DND-41 (cell line): ENCODE measurements at regions not wholly inside any gene's neighbourhood (a gene's known extent, or its start where the extent isn't known, plus 50 kb on each side); places are given as distances from the start of the nearest gene placed in this dataset.

Experiments
- ATAC-seq: fragments of 200-7000 bp; cut with Tn5 transposase; 3 replicates; pipeline ENCODE4 v1.9.1; 2021; ENCODE audit warnings: low read depth; ENCODE audit not compliant: insufficient read depth
- DNase-seq: peaks from one replicate; pipeline ENCODE4 v3.0.0-alpha.2; 2020
- H2AFZ ChIP-seq: 2 replicates; pipeline ENCODE4 v1.6.0; 2012; ENCODE audit warnings: low read depth, low read length
- H3K27ac ChIP-seq: 2 replicates; pipeline ENCODE4 v1.5.1; 2012; ENCODE audit warnings: low read length, inconsistent platforms
- H3K27me3 ChIP-seq: fragments of 200-600 bp; sonication (generic); 2 replicates; pipeline ENCODE4 v1.6.0; 2012; ENCODE audit warnings: low read length, mild to moderate bottlenecking, inconsistent platforms; ENCODE audit not compliant: insufficient read depth, poor library complexity
- H3K36me3 ChIP-seq: 2 replicates; pipeline ENCODE4 v1.5.1; 2012; ENCODE audit warnings: low read length, inconsistent platforms; ENCODE audit not compliant: insufficient read depth
- H3K4me1 ChIP-seq: 2 replicates; pipeline ENCODE4 v1.5.1; 2012; ENCODE audit warnings: mild to moderate bottlenecking, low read length; ENCODE audit not compliant: insufficient read depth
- H3K4me2 ChIP-seq: 2 replicates; pipeline ENCODE4 v1.6.0; 2012; ENCODE audit warnings: mild to moderate bottlenecking, moderate library complexity, low read length, inconsistent platforms; ENCODE audit not compliant: insufficient read depth
- H3K4me3 ChIP-seq, 2 experiments: fragments of 200-600 bp in 1 of 2; shearing (Covaris generic) in 1 of 2; 2 replicates each; pipeline ENCODE4 v1.5.1; 2012 to 2016; ENCODE audit warnings: inconsistent platforms in 2 of 2, low read length in 2 of 2, mild to moderate bottlenecking in 2 of 2, low read depth in 1 of 2, moderate library complexity in 1 of 2
- H3K79me2 ChIP-seq: 2 replicates; pipeline ENCODE4 v1.6.0; 2012; ENCODE audit warnings: low read length, inconsistent platforms; ENCODE audit not compliant: insufficient read depth
- H3K9ac ChIP-seq: 2 replicates; pipeline ENCODE4 v1.6.0; 2012; ENCODE audit warnings: low read depth, mild to moderate bottlenecking, inconsistent platforms, low read length, moderate library complexity
- H3K9me3 ChIP-seq: 2 replicates; pipeline ENCODE4 v1.5.1; 2012; ENCODE audit warnings: low read length, moderate library complexity, mild to moderate bottlenecking, inconsistent platforms; ENCODE audit not compliant: insufficient read depth, severe bottlenecking
- H4K20me1 ChIP-seq: 2 replicates; pipeline ENCODE4 v1.6.0; 2012; ENCODE audit warnings: low read length; ENCODE audit not compliant: insufficient read depth
- EZH2 ChIP-seq: IDR thresholded peaks from 3 replicates; pipeline ENCODE4 v1.6.1; 2012; ENCODE audit warnings: borderline replicate concordance, low read depth, mild to moderate bottlenecking, moderate library complexity, low read length, inconsistent platforms; ENCODE audit not compliant: severe bottlenecking
- TF ChIP-seq, protein P1 (sequence below): IDR thresholded peaks from 2 replicates; pipeline ENCODE4 v1.5.1; 2012; ENCODE audit warnings: borderline replicate concordance, low read length, moderate library complexity, mild to moderate bottlenecking; ENCODE audit not compliant: poor library complexity, severe bottlenecking; ENCODE audit errors: extremely low read depth

DNA sequence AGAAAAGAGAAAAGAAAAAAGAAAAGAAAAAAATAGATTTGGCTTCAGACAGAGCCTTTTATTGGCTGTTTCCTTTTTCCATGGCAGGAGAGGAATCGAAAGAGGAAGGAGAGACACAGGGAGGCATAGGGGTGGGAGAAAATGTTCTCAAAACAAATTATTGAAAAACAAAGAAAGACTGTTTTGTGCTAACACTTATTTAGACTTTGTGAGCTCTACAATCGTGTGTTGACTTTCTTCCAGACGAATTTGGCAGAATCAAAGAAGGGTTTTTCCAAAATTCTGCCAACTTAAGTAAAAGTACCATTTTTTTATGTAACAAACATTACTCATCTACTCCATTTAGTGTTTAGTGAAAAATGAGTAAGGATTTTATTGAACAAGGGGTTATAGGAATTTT lies 982.2 kb downstream of the REEP3 start:
- Histone ChIP-seq H3K9me3 (no peaks in the 10 kb centered on the region), H3K27me3 (no peaks in the 10 kb centered on the region), H4K20me1 (no peaks in the 10 kb centered on the region), H3K9ac (no peak overlapping the region), H3K36me3 (no peaks in the 10 kb centered on the region), H3K27ac (no peak overlapping the region), H3K4me3 (no peak overlapping the region), H2AFZ (no peak overlapping the region), H3K4me2 (no peak overlapping the region), H3K4me1 (no peaks in the 10 kb centered on the region), H3K79me2 (no peaks in the 10 kb centered on the region)
- DNase-seq (no peak), ATAC-seq (no peak)
- TF ChIP-seq, protein P1, sequence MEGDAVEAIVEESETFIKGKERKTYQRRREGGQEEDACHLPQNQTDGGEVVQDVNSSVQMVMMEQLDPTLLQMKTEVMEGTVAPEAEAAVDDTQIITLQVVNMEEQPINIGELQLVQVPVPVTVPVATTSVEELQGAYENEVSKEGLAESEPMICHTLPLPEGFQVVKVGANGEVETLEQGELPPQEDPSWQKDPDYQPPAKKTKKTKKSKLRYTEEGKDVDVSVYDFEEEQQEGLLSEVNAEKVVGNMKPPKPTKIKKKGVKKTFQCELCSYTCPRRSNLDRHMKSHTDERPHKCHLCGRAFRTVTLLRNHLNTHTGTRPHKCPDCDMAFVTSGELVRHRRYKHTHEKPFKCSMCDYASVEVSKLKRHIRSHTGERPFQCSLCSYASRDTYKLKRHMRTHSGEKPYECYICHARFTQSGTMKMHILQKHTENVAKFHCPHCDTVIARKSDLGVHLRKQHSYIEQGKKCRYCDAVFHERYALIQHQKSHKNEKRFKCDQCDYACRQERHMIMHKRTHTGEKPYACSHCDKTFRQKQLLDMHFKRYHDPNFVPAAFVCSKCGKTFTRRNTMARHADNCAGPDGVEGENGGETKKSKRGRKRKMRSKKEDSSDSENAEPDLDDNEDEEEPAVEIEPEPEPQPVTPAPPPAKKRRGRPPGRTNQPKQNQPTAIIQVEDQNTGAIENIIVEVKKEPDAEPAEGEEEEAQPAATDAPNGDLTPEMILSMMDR, result no peak

DNA sequence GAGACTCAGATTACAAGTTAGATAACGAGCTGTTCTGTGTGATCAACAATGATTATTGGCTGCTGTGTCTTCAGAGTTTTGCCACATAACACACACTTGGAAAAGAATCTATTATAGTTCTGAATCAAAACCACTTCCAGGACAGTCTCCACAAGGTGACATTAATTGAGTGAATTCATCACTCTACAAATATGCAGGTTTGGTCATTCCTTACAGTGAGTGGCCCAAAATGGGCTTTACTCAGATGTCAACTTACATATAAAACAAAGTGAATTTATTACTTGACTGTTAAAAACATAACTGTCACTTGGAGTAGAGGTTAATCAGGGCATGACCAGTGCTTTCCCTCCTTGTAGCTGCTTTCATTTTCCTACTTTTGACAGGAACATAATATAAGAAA lies 984.3 kb downstream of the REEP3 start:
- H4K20me1 ChIP-seq, result no peaks in the 10 kb centered on the region
- H3K9me3 ChIP-seq, result no peaks in the 10 kb centered on the region
- no peak overlapping the region for H2AFZ ChIP-seq
- ATAC-seq, result no peak
- no peak overlapping the region for H3K4me2 ChIP-seq
- H3K36me3 ChIP-seq, result no peaks in the 10 kb centered on the region
- TF ChIP-seq EZH2, result no peak
- TF ChIP-seq, protein P1, result no peak
- H3K27me3 ChIP-seq, result no peaks in the 10 kb centered on the region
- no peak overlapping the region for H3K27ac ChIP-seq
- no peaks in the 10 kb centered on the region for H3K4me1 ChIP-seq
- no peak for DNase-seq
- no peak overlapping the region for H3K4me3 ChIP-seq
- H3K79me2 ChIP-seq, result no peaks in the 10 kb centered on the region
- no peak overlapping the region for H3K9ac ChIP-seq

DNA sequence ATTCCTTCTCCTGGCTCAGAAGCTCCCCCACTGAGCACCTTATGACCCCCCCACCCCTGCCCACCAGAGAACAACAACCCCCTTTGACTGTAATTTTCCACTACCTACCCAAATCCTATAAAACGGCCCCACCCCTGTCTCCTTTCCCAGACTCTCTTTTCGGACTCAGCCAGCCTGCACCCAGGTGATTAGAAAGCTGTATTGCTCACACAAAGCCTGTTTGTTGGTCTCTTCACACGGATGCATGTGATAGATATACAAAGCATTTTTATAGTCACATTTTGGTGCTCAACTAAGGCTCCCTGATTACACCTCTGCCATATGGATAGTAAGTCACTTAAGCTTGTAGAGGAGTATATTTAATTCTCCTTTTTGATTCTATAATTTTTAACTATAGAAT lies 985.8 kb downstream of the REEP3 start:
- TF ChIP-seq, protein P1, result no peak
- no peak for TF ChIP-seq EZH2
- no peak overlapping the region for H3K4me2 ChIP-seq
- H2AFZ ChIP-seq, result no peak overlapping the region
- H3K9me3 ChIP-seq, result no peaks in the 10 kb centered on the region
- no peaks in the 10 kb centered on the region for H3K4me1 ChIP-seq
- no peaks in the 10 kb centered on the region for H3K27me3 ChIP-seq
- no peak overlapping the region for H3K27ac ChIP-seq
- no peaks in the 10 kb centered on the region for H3K36me3 ChIP-seq
- no peak overlapping the region for H3K4me3 ChIP-seq
- no peak for DNase-seq
- ATAC-seq, result no peak
- H3K79me2 ChIP-seq, result no peaks in the 10 kb centered on the region
- no peaks in the 10 kb centered on the region for H4K20me1 ChIP-seq
- no peak overlapping the region for H3K9ac ChIP-seq

DNA sequence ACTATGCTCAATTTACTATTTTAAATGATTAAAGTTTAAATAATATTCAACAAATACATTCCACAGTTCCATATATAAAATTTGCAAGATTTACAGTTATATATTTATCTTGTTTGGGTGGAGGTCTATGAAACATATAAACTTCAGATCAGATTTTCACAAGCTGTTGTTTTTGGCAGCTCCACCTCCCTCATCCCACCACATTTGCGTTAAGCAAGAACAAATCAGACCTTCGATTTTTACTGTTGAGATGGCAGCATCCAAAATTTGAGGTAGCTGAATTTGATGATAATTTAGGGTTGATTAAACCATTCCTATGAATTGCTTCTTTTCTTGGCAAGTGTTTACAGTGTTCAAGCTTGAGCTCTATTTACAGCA lies 986.4 kb downstream of the REEP3 start:
- no peaks in the 10 kb centered on the region for H3K36me3 ChIP-seq
- DNase-seq (no peak), ATAC-seq (no peak)
- no peak overlapping the region for H3K27ac ChIP-seq
- no peak overlapping the region for H3K9ac ChIP-seq
- H3K27me3 ChIP-seq, result no peaks in the 10 kb centered on the region
- H3K9me3 ChIP-seq, result no peaks in the 10 kb centered on the region
- no peaks in the 10 kb centered on the region for H3K79me2 ChIP-seq
- TF ChIP-seq, protein P1, result no peak
- no peak for TF ChIP-seq EZH2
- no peak overlapping the region for H2AFZ ChIP-seq
- no peak overlapping the region for H3K4me3 ChIP-seq
- H3K4me1 ChIP-seq, result no peaks in the 10 kb centered on the region
- H3K4me2 ChIP-seq, result no peak overlapping the region
- no peaks in the 10 kb centered on the region for H4K20me1 ChIP-seq
